A673 (cell line): ENCODE measurements at regions not wholly inside any gene's neighbourhood (a gene's known extent, or its start where the extent isn't known, plus 50 kb on each side); places are given as distances from the start of the nearest gene placed in this dataset.

Source experiments
- BruUV-seq: library from RNA; stranded (reverse); fragments of 400-500 nt; replicated peaks from 2 replicates; lab custom pipeline; 2021; lab: Mats Ljungman, UMichigan
- CTCF ChIA-PET: fragments of 300-600 bp; sonication (Branson Sonifier 250); formaldehyde crosslinking; loops from one replicate; lab custom pipeline; 2022; ENCODE audit warnings: antibody characterized with exemption; lab: Charles Lee
- POLR2A ChIA-PET: fragments of 300-600 bp; sonication (Branson Sonifier 250); formaldehyde crosslinking; loops from one replicate; lab custom pipeline; 2022; ENCODE audit warnings: antibody characterized with exemption; ENCODE audit not compliant: low non-redundant PET; lab: Charles Lee
- DNase-seq: peaks from one replicate; pipeline ENCODE4 v3.0.0-alpha.2; 2015; ENCODE audit warnings: low spot score
- H3K27ac ChIP-seq: fragments of 200-600 bp; sonication (generic); 2 replicates; pipeline ENCODE4 v1.5.1; 2016; ENCODE audit warnings: mixed run types, low read depth, mild to moderate bottlenecking, mixed read lengths, antibody characterized with exemption, low read length; ENCODE audit not compliant: poor library complexity, severe bottlenecking
- H3K27me3 ChIP-seq: fragments of 200-600 bp; sonication (generic); replicated peaks from 2 replicates; pipeline ENCODE4 v1.6.1; 2017; ENCODE audit warnings: mixed run types, low read depth, mild to moderate bottlenecking, mixed read lengths, antibody characterized with exemption, low read length; ENCODE audit not compliant: insufficient read depth, poor library complexity
- H3K36me3 ChIP-seq: fragments of 200-600 bp; sonication (generic); 2 replicates; pipeline ENCODE4 v1.6.1; 2016; ENCODE audit warnings: mixed run types, mild to moderate bottlenecking, mixed read lengths, antibody characterized with exemption, low read length; ENCODE audit not compliant: insufficient read depth, poor library complexity, severe bottlenecking
- H3K4me1 ChIP-seq: fragments of 200-600 bp; sonication (generic); 2 replicates; pipeline ENCODE4 v1.6.1; 2017; ENCODE audit warnings: mixed run types, mild to moderate bottlenecking, mixed read lengths, antibody characterized with exemption, low read length; ENCODE audit not compliant: insufficient read depth, poor library complexity, severe bottlenecking
- H3K4me3 ChIP-seq: fragments of 200-600 bp; sonication (generic); 2 replicates; pipeline ENCODE4 v1.5.1; 2016; ENCODE audit warnings: low read depth, mixed run types, mild to moderate bottlenecking, mixed read lengths, low read length; ENCODE audit not compliant: poor library complexity, severe bottlenecking
- H3K9me3 ChIP-seq: fragments of 200-600 bp; sonication (generic); 2 replicates; pipeline ENCODE4 v1.6.1; 2016; ENCODE audit warnings: mixed run types, low read depth, mild to moderate bottlenecking, mixed read lengths, antibody characterized with exemption, low read length; ENCODE audit not compliant: poor library complexity, severe bottlenecking
- EZH2 ChIP-seq: fragments of 200-600 bp; sonication (generic); IDR thresholded peaks from 2 replicates; pipeline ENCODE4 v1.6.1; 2017; ENCODE audit warnings: borderline replicate concordance, low read depth, mild to moderate bottlenecking, mixed read lengths, antibody characterized with exemption, low read length; ENCODE audit not compliant: poor library complexity, severe bottlenecking
- intact Hi-C: fragments of 100-400 bp; cut with micrococcal nuclease; formaldehyde crosslinking; loops from one replicate; pipeline ENCODE4 v1.10.0; 2022; ENCODE audit not compliant: unreplicated experiment
- TF ChIP-seq, protein P1 (sequence below): fragments of 300-800, 200-600 bp; sonication (generic); conservative IDR thresholded peaks from 2 replicates; pipeline ENCODE4 v1.5.1; 2017; ENCODE audit warnings: low read depth, mild to moderate bottlenecking, antibody characterized with exemption, low read length, moderate library complexity, mixed read lengths

GRCh38 chr21:25176637-25177412 lies 430.5 kb downstream of the MRPL39 start:
- Histone ChIP-seq H3K9me3 (no peaks in the 10 kb centered on the region), H3K36me3 (no peaks in the 10 kb centered on the region), H3K4me1 (no peaks in the 10 kb centered on the region), H3K27ac (no peak overlapping the region), H3K27me3 (no peaks in the 10 kb centered on the region), H3K4me3 (no peak overlapping the region)
- ChIA-PET POLR2A (no interaction called here), CTCF (no interaction called here)
- no peak for DNase-seq
- intact Hi-C loops, result no loop called here
- no peak for TF ChIP-seq EZH2
- TF ChIP-seq, protein P1, sequence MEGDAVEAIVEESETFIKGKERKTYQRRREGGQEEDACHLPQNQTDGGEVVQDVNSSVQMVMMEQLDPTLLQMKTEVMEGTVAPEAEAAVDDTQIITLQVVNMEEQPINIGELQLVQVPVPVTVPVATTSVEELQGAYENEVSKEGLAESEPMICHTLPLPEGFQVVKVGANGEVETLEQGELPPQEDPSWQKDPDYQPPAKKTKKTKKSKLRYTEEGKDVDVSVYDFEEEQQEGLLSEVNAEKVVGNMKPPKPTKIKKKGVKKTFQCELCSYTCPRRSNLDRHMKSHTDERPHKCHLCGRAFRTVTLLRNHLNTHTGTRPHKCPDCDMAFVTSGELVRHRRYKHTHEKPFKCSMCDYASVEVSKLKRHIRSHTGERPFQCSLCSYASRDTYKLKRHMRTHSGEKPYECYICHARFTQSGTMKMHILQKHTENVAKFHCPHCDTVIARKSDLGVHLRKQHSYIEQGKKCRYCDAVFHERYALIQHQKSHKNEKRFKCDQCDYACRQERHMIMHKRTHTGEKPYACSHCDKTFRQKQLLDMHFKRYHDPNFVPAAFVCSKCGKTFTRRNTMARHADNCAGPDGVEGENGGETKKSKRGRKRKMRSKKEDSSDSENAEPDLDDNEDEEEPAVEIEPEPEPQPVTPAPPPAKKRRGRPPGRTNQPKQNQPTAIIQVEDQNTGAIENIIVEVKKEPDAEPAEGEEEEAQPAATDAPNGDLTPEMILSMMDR, result no peak
- BruUV-seq, result no TSS peak

- Histone ChIP-seq H3K4me1 (no peaks in the 10 kb centered on the region), H3K4me3 (no peak overlapping the region), H3K36me3 (no peaks in the 10 kb centered on the region), H3K27ac (no peak overlapping the region), H3K27me3 (no peaks in the 10 kb centered on the region), H3K9me3 (no peaks in the 10 kb centered on the region)
- DNase-seq, result no peak
- no peak for TF ChIP-seq EZH2
- TF ChIP-seq, protein P1, result no peak
- ChIA-PET CTCF (no interaction called here), POLR2A (no interaction called here)
- no TSS peak for BruUV-seq
- intact Hi-C loops, result no loop called here
Measured at GRCh38 chr21:25175938-25176337, 431.3 kb downstream of the MRPL39 start.

DNA sequence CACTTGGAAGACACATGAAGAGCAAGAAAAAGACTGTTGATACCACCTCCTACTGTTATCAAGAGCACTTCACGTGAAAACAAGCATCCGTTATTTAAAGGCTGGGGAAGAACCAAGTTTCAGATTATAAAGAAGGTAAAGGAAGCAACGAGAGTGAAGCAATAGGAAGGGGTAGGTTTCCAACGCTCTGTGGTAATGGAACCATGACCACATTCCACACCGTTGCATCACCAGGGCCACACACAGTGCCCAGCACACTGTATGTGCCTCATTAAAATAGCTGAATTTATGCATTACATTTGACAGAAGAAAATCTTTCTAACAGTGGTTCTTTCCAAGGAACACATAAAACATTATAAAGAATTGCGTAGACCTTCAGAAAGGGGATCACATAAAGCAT lies 435.8 kb downstream of the MRPL39 start:
- BruUV-seq, result no TSS peak
- intact Hi-C loops, result no loop called here
- TF ChIP-seq, protein P1, result no peak
- TF ChIP-seq EZH2, result no peak
- Histone ChIP-seq H3K36me3 (no peaks in the 10 kb centered on the region), H3K4me1 (no peaks in the 10 kb centered on the region), H3K27me3 (no peaks in the 10 kb centered on the region), H3K4me3 (no peak overlapping the region), H3K27ac (no peak overlapping the region), H3K9me3 (peaks cover 12% of the 10 kb centered on the region)
- ChIA-PET CTCF (no interaction called here), POLR2A (no interaction called here)
- peak; percentile 3 for DNase-seq
